GM18517 (cell line): ENCODE measurements at regions not wholly inside any gene's neighbourhood (a gene's known extent, or its start where the extent isn't known, plus 50 kb on each side); places are given as distances from the start of the nearest gene placed in this dataset.

ENCODE experiments used
- ATAC-seq: cut with Tn5 transposase; IDR thresholded peaks from one replicate; pipeline ENCODE4 v1.9.1; 2021; ENCODE audit warnings: mild to moderate bottlenecking, moderate library complexity; ENCODE audit not compliant: unreplicated experiment

GRCh38 chr3:62975566-62975965 lies 100.3 kb upstream of the CADPS start:
- no peak for ATAC-seq

GRCh38 chr3:62981962-62982361 lies 106.7 kb upstream of the CADPS start:
- ATAC-seq = no peak

GRCh38 chr3:62982795-62983455 lies 107.7 kb upstream of the CADPS start:
- ATAC-seq = no peak

- ATAC-seq = no peak
Observed at GRCh38 chr3:62986061-62986460, 110.8 kb upstream of the CADPS start.

GRCh38 chr3:62987721-62988120 lies 112.5 kb upstream of the CADPS start:
- no peak for ATAC-seq

- ATAC-seq = no peak
Observed at GRCh38 chr3:62990704-62991413, 115.6 kb upstream of the CADPS start.

- ATAC-seq = no peak
Observed at GRCh38 chr3:62992520-62992919, 117.3 kb upstream of the CADPS start.

GRCh38 chr3:62995119-62995518 lies 119.9 kb upstream of the CADPS start:
- no peak for ATAC-seq

GRCh38 chr3:62995530-62995929 lies 120.3 kb upstream of the CADPS start:
- no peak for ATAC-seq

- no peak for ATAC-seq
Observed at GRCh38 chr3:62997369-62997768, 122.2 kb upstream of the CADPS start.

GRCh38 chr3:62999158-62999557 lies 123.9 kb upstream of the CADPS start:
- ATAC-seq = no peak

- ATAC-seq = no peak
Observed at GRCh38 chr3:62999791-63000190, 124.6 kb upstream of the CADPS start.

GRCh38 chr3:63004448-63004847 lies 129.2 kb upstream of the CADPS start:
- no peak for ATAC-seq

GRCh38 chr3:63015614-63016309 lies 140.5 kb upstream of the CADPS start:
- ATAC-seq = no peak

- no peak for ATAC-seq
Observed at GRCh38 chr3:63022114-63022513, 146.9 kb upstream of the CADPS start.

GRCh38 chr3:63026722-63027121 lies 151.5 kb upstream of the CADPS start:
- ATAC-seq = no peak

GRCh38 chr3:63029326-63029725 lies 154.1 kb upstream of the CADPS start:
- ATAC-seq = no peak

GRCh38 chr3:63029921-63030320 lies 154.7 kb upstream of the CADPS start:
- ATAC-seq = no peak

- no peak for ATAC-seq
Observed at GRCh38 chr3:63030666-63031065, 155.4 kb upstream of the CADPS start.

GRCh38 chr3:63032881-63033280 lies 157.7 kb upstream of the CADPS start:
- ATAC-seq = no peak

GRCh38 chr3:63034101-63034500 lies 158.9 kb upstream of the CADPS start:
- no peak for ATAC-seq

GRCh38 chr3:63037116-63037515 lies 161.9 kb upstream of the CADPS start:
- ATAC-seq = no peak
